GM12878 (cell line): ENCODE measurements at regions not wholly inside any gene's neighbourhood (a gene's known extent, or its start where the extent isn't known, plus 50 kb on each side); places are given as distances from the start of the nearest gene placed in this dataset.

Experiments
- ATAC-seq: fragments of 200-7000 bp; cut with Tn5 transposase; 3 replicates; pipeline ENCODE4 v1.9.1; 2020; ENCODE audit warnings: mild to moderate bottlenecking, moderate library complexity
- BruUV-seq: library from RNA; stranded (reverse); fragments of 400-500 nt; replicated peaks from 2 replicates; lab custom pipeline; 2021; lab: Mats Ljungman, UMichigan
- CTCF ChIA-PET: fragments of 300-600 bp; sonication (Branson Sonifier 250); formaldehyde crosslinking; extraction: SDS; loops from one replicate; lab custom pipeline; 2021; ENCODE audit warnings: inconsistent platforms; lab: Yijun Ruan, JAX
- POLR2A ChIA-PET: fragments of 350-600 bp; formaldehyde crosslinking; extraction: SDS; loops from one replicate; lab custom pipeline; 2021; ENCODE audit warnings: inconsistent platforms; lab: Charles Lee
- RAD21 ChIA-PET: fragments of 300-600 bp; sonication (Branson Sonifier 250); formaldehyde crosslinking; loops from one replicate; lab custom pipeline; 2023; ENCODE audit warnings: antibody characterized with exemption; ENCODE audit not compliant: unreplicated experiment; lab: Charles Lee
- SMC1A ChIA-PET: fragments of 300-600 bp; sonication (Branson Sonifier 250); formaldehyde crosslinking; loops from one replicate; lab custom pipeline; 2023; ENCODE audit not compliant: unreplicated experiment, uncharacterized antibody; lab: Charles Lee
- DNase-seq: peaks from one replicate; pipeline ENCODE4 v3.0.0-alpha.2; 2011; ENCODE audit warnings: low read depth, low spot score
- FAIRE-seq: peaks from 3 replicates; lab custom pipeline; 2011; peaks lifted over from hg19 to GRCh38; lab: Jason Lieb, UNC
- H2AFZ ChIP-seq: 2 replicates; pipeline ENCODE4 v1.6.0; 2011; ENCODE audit warnings: low read depth, low read length, control low read depth; ENCODE audit not compliant: control insufficient read depth
- H3K27ac ChIP-seq: 2 replicates; pipeline ENCODE4 v1.5.1; 2011; ENCODE audit warnings: control low read depth; ENCODE audit not compliant: control insufficient read depth, insufficient read depth
- H3K27me3 ChIP-seq, 2 experiments: replicated peaks in 1 of 2; 2 replicates each; pipeline versions ENCODE4 v1.6.0 to v1.6.1; 2011; ENCODE audit warnings: low read length in 1 of 2; ENCODE audit not compliant: control insufficient read depth in 2 of 2, insufficient read depth in 2 of 2
- H3K36me3 ChIP-seq, 2 experiments: 2 replicates each; pipeline ENCODE4 v1.5.1; 2011; ENCODE audit warnings: low read length in 1 of 2; ENCODE audit not compliant: control insufficient read depth in 2 of 2, insufficient read depth in 2 of 2
- H3K4me1 ChIP-seq: 2 replicates; pipeline ENCODE4 v1.6.1; 2011; ENCODE audit warnings: mild to moderate bottlenecking, low read length, moderate library complexity, mixed read lengths; ENCODE audit not compliant: control insufficient read depth, insufficient read depth
- H3K4me2 ChIP-seq: 2 replicates; pipeline ENCODE4 v1.6.0; 2011; ENCODE audit warnings: control low read depth; ENCODE audit not compliant: control insufficient read depth, insufficient read depth
- H3K4me3 ChIP-seq: fragments of 200-600 bp; sonication (generic); 2 replicates; pipeline ENCODE4 v1.5.1; 2016
- H3K79me2 ChIP-seq: 2 replicates; pipeline ENCODE4 v1.6.0; 2011; ENCODE audit warnings: low read length; ENCODE audit not compliant: control insufficient read depth, insufficient read depth
- H3K9ac ChIP-seq: 2 replicates; pipeline ENCODE4 v1.8.0; 2011; ENCODE audit warnings: low read length, control low read depth, mixed read lengths; ENCODE audit not compliant: control insufficient read depth, insufficient read depth
- H3K9me3 ChIP-seq: replicated peaks from 3 replicates; pipeline ENCODE4 v1.5.1; 2011; ENCODE audit warnings: mild to moderate bottlenecking, low read length; ENCODE audit not compliant: control insufficient read depth, insufficient read depth
- H4K20me1 ChIP-seq: 2 replicates; pipeline ENCODE4 v1.6.0; 2011; ENCODE audit not compliant: control insufficient read depth, insufficient read depth
- CBX3 ChIP-seq: fragments of 200-600 bp; sonication (generic); IDR thresholded peaks from 2 replicates; pipeline ENCODE4 v1.6.1; 2016; ENCODE audit warnings: low read depth, borderline replicate concordance
- MAX ChIP-seq: IDR thresholded peaks from 2 replicates; pipeline ENCODE4 v1.6.1; 2012; ENCODE audit warnings: low read depth, low read length, improper control_type of control experiment
- NFYA ChIP-seq: IDR thresholded peaks from 2 replicates; pipeline ENCODE4 v1.6.1; 2011; ENCODE audit warnings: low read depth, mild to moderate bottlenecking, low read length, improper control_type of control experiment, borderline replicate concordance
- NR2C1 ChIP-seq: fragments of 450-650 bp; IDR thresholded peaks from 2 replicates; pipeline ENCODE4 v1.6.1; 2017; ENCODE audit warnings: antibody characterized with exemption, mild to moderate bottlenecking, moderate library complexity
- RCOR1 ChIP-seq: conservative IDR thresholded peaks from 2 replicates; pipeline ENCODE4 v1.6.1; 2012; ENCODE audit warnings: low read depth, low read length, improper control_type of control experiment
- SRF ChIP-seq, 2 experiments: IDR thresholded peaks; 2 replicates each; pipeline ENCODE4 v1.6.1; 2011; ENCODE audit warnings: low read depth in 2 of 2, low read length in 2 of 2, mild to moderate bottlenecking in 1 of 2, moderate library complexity in 1 of 2
- ZNF274 ChIP-seq: IDR thresholded peaks from one replicate; pipeline ENCODE4 v1.8.0; 2011; ENCODE audit not compliant: insufficient read length, insufficient read depth
- WGBS: methylation state at CpG from one replicate; pipeline ENCODE4 v1.1.6; 2016; ENCODE audit warnings: low lambda C conversion rate; ENCODE audit not compliant: insufficient replicate concordance, insufficient coverage; ENCODE audit errors: missing lambda C conversion rate; 5-methylcytosine and 5-hydroxymethylcytosine counted together
- in situ Hi-C: fragments of 300-500 bp; cut with MboI; formaldehyde crosslinking; loops from 9 replicates; pipeline ENCODE4 v1.14.3; 2018; ENCODE audit warnings: mixed read lengths
- intact Hi-C: fragments of 100-400 bp; cut with micrococcal nuclease; formaldehyde crosslinking; loops from one replicate; pipeline ENCODE4 v1.14.2; 2022; ENCODE audit not compliant: unreplicated experiment

GRCh38 chr2:176612736-176613135, 343.5 kb downstream of the MTX2 start:
- CTCF ChIA-PET, result no interaction called here
- Histone ChIP-seq H3K36me3 (no peaks in the 10 kb centered on the region), H2AFZ (no peak overlapping the region), H3K79me2 (no peaks in the 10 kb centered on the region), H3K27ac (no peak overlapping the region)
- SMC1A ChIA-PET, result interaction anchor here (0.6 to 1.5 kb wide), 2 partner anchors 22 to 163 kb away, joined by 3 read pairs; no protein-coding TSS in a partner anchor
- no peak for DNase-seq
- TF ChIP-seq ZNF274 (no peak), NR2C1 (no peak), RCOR1 (no peak), SRF (IDR thresholded peaks at IDR 0.05; ENCODE audit: low read depth in 2 of 2, low read length in 2 of 2) (no peak), MAX (no peak), CBX3 (no peak), NFYA (no peak)
- TF ChIP-seq, all 136 proteins: peak for 0
- ChIA-PET RAD21 (no interaction called here), POLR2A (no interaction called here)
- no peak overlapping the region for H3K4me2 ChIP-seq
- in situ Hi-C loops (no loop called here), intact Hi-C loops (no loop called here)
- no peak overlapping the region for H3K4me3 ChIP-seq
- H3K27me3 ChIP-seq, result no peaks in the 10 kb centered on the region; a peak in 1 of 4 replicates
- no peaks in the 10 kb centered on the region for H4K20me1 ChIP-seq
- FAIRE-seq, result no peak
- BruUV-seq, result no TSS peak
- H3K9me3 ChIP-seq, result no peaks in the 10 kb centered on the region
- H3K9ac ChIP-seq, result no peak overlapping the region
- no peaks in the 10 kb centered on the region for H3K4me1 ChIP-seq
- ATAC-seq, result no peak
- WGBS, result 7% methylated on average over 3 of the region's 3 CpGs
